Fibroblast of lung (primary cell): ENCODE measurements at regions not wholly inside any gene's neighbourhood (a gene's known extent, or its start where the extent isn't known, plus 50 kb on each side); places are given as distances from the start of the nearest gene placed in this dataset.

Source experiments
- CTCF ChIP-seq, 2 donors: IDR thresholded peaks in 1 of 2; conservative IDR thresholded peaks in 1 of 2; 1 replicate in 1 of 2; 2 replicates in 1 of 2; pipeline ENCODE4 v1.5.1; 2011 to 2012; ENCODE audit warnings: low read length in 2 of 2, control low read depth in 1 of 2, inconsistent platforms in 1 of 2, low read depth in 1 of 2, mild to moderate bottlenecking in 1 of 2
- EZH2 ChIP-seq: IDR thresholded peaks from 2 replicates; pipeline ENCODE4 v1.5.1; 2012; ENCODE audit warnings: low read length, control low read depth, mild to moderate bottlenecking; ENCODE audit errors: missing control alignments

- TF ChIP-seq CTCF (conservative IDR thresholded peaks at IDR 0.05 in 1 of 2, IDR thresholded peaks at IDR 0.05 in 1 of 2; ENCODE audit: low read depth in 1 of 2, low read length in 2 of 2) (no peak), EZH2 (no peak)
Observed at GRCh38 chr4:79150820-79151416, 174.9 kb downstream of the NAA11 start.
